ENCODE measurements at regions not wholly inside any gene's neighbourhood (a gene's known extent, or its start where the extent isn't known, plus 50 kb on each side); places are given as distances from the start of the nearest gene placed in this dataset.

- ChIA-PET POLR2A (no interaction called here), RAD21 (ENCODE audit: low non-redundant PET in 1 of 2, low total read pairs in 2 of 2, uncharacterized antibody in 2 of 2, unreplicated experiment in 2 of 2) (no interaction called here), CTCF (no interaction called here)
- intact Hi-C loops (cut with micrococcal nuclease): no loop called here
- ATAC-seq: no peak
- Histone ChIP-seq H3K27ac (ENCODE audit: low read depth, low read length) (no peak overlapping the region), H3K4me3 (replicated peaks in 1 of 2; ENCODE audit: low read depth in 1 of 2, low read length in 2 of 2) (no peak overlapping the region), H3K9me2 (ENCODE audit: insufficient read depth) (no peaks in the 10 kb centered on the region), H3K9ac (ENCODE audit: low read length) (no peak overlapping the region), H3K27me3 (ENCODE audit: insufficient read depth, low read length) (peaks cover 16% of the 10 kb centered on the region), H3K9me3 (ENCODE audit: control insufficient read depth in 1 of 2, insufficient read depth in 1 of 2, low read depth in 1 of 2, low read length in 2 of 2) (no peaks in the 10 kb centered on the region), H3K79me2 (ENCODE audit: insufficient read depth, low read length) (no peaks in the 10 kb centered on the region), H2AFZ (ENCODE audit: low read depth, low read length, poor library complexity, severe bottlenecking) (no peak overlapping the region), H3K4me2 (ENCODE audit: low read length) (no peak overlapping the region), H4K20me1 (ENCODE audit: insufficient read depth) (no peaks in the 10 kb centered on the region), H3K36me3 (ENCODE audit: control insufficient read depth in 1 of 2, insufficient read depth in 2 of 2, low read length in 2 of 2) (no peaks in the 10 kb centered on the region), H3K4me1 (ENCODE audit: control insufficient read depth in 1 of 2, insufficient read depth in 2 of 2, low read length in 2 of 2) (no peaks in the 10 kb centered on the region)
- TF ChIP-seq ZBTB33 (IDR thresholded peaks at IDR 0.05; ENCODE audit: extremely low read depth, insufficient replicate concordance, low read length): no peak
- no peak for TF ChIP-seq CEBPB (IDR thresholded peaks at IDR 0.05; ENCODE audit: low read depth)
- TF ChIP-seq, protein P1, sequence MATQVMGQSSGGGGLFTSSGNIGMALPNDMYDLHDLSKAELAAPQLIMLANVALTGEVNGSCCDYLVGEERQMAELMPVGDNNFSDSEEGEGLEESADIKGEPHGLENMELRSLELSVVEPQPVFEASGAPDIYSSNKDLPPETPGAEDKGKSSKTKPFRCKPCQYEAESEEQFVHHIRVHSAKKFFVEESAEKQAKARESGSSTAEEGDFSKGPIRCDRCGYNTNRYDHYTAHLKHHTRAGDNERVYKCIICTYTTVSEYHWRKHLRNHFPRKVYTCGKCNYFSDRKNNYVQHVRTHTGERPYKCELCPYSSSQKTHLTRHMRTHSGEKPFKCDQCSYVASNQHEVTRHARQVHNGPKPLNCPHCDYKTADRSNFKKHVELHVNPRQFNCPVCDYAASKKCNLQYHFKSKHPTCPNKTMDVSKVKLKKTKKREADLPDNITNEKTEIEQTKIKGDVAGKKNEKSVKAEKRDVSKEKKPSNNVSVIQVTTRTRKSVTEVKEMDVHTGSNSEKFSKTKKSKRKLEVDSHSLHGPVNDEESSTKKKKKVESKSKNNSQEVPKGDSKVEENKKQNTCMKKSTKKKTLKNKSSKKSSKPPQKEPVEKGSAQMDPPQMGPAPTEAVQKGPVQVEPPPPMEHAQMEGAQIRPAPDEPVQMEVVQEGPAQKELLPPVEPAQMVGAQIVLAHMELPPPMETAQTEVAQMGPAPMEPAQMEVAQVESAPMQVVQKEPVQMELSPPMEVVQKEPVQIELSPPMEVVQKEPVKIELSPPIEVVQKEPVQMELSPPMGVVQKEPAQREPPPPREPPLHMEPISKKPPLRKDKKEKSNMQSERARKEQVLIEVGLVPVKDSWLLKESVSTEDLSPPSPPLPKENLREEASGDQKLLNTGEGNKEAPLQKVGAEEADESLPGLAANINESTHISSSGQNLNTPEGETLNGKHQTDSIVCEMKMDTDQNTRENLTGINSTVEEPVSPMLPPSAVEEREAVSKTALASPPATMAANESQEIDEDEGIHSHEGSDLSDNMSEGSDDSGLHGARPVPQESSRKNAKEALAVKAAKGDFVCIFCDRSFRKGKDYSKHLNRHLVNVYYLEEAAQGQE (IDR thresholded peaks at IDR 0.05; ENCODE audit: low read depth): no peak
- TF ChIP-seq SP1 (IDR thresholded peaks at IDR 0.05; ENCODE audit: low read depth): no peak
- TF ChIP-seq ZNF274 (IDR thresholded peaks at IDR 0.05; ENCODE audit: low read depth, low read length): no peak
- TF ChIP-seq, protein P2, sequence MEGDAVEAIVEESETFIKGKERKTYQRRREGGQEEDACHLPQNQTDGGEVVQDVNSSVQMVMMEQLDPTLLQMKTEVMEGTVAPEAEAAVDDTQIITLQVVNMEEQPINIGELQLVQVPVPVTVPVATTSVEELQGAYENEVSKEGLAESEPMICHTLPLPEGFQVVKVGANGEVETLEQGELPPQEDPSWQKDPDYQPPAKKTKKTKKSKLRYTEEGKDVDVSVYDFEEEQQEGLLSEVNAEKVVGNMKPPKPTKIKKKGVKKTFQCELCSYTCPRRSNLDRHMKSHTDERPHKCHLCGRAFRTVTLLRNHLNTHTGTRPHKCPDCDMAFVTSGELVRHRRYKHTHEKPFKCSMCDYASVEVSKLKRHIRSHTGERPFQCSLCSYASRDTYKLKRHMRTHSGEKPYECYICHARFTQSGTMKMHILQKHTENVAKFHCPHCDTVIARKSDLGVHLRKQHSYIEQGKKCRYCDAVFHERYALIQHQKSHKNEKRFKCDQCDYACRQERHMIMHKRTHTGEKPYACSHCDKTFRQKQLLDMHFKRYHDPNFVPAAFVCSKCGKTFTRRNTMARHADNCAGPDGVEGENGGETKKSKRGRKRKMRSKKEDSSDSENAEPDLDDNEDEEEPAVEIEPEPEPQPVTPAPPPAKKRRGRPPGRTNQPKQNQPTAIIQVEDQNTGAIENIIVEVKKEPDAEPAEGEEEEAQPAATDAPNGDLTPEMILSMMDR (IDR thresholded peaks at IDR 0.05 in 2 of 3, conservative IDR thresholded peaks at IDR 0.05 in 1 of 3; ENCODE audit: borderline replicate concordance in 1 of 3, insufficient read depth in 1 of 3, low read depth in 2 of 3, low read length in 2 of 3): no peak
- BruUV-seq (replicated peaks): no TSS peak
- no peak for DNase-seq (ENCODE audit: low read depth, low spot score)
Measured at GRCh38 chr2:20949256-20949655, 94.6 kb downstream of the APOB start.
